ENCODE measurements at regions not wholly inside any gene's neighbourhood (a gene's known extent, or its start where the extent isn't known, plus 50 kb on each side); places are given as distances from the start of the nearest gene placed in this dataset.

DNA sequence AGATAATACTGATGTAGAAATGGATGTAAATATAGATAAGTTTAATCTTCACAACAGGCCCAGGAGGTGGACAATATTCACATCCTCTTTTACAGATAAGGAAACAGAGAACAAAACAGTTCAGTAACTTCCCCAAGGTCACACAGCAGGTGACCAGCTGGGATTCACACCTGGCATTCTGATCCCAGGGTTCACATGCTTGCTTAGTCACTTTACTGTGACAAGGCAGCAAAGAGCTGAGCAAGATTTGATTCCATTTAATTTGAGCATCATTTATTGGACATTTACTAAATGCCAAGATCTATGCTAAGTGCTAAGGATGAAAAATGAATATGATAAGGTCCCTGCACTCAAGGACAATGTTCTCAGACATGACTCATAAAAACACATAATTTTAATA, 94.1 kb upstream of the STARD13 start:
- Histone ChIP-seq H3K27ac (ENCODE audit: low read length) (no peak overlapping the region), H3K36me3 (ENCODE audit: control insufficient read depth, insufficient read depth, low read length) (no peaks in the 10 kb centered on the region), H3K9me3 (ENCODE audit: control insufficient read depth, insufficient read depth, low read depth, low read length) (no peaks in the 10 kb centered on the region), H3K4me3 (ENCODE audit: low read depth in 2 of 2, low read length in 2 of 2) (no peak overlapping the region), H3K4me1 (ENCODE audit: control insufficient read depth, insufficient read depth, low read length) (no peaks in the 10 kb centered on the region), H3K27me3 (ENCODE audit: control insufficient read depth, insufficient read depth, low read length) (no peaks in the 10 kb centered on the region)
- ChIA-PET CTCF (no interaction called here), POLR2A (no interaction called here)
- ATAC-seq (no peak), DNase-seq (ENCODE audit: low read depth, low spot score) (no peak)
- intact Hi-C loops (cut with micrococcal nuclease; ENCODE audit: unreplicated experiment), result no loop called here
- in situ Hi-C loops (cut with HindIII; ENCODE audit: low pct_unique_long_range_greater_than_20kb, low sequenced_read_pairs), result no loop called here
- no peak for TF ChIP-seq POLR2AphosphoS5 (IDR thresholded peaks at IDR 0.05; ENCODE audit: low read depth, low read length)
- TF ChIP-seq CTCF (IDR thresholded peaks at IDR 0.05), result no peak
- no peak for TF ChIP-seq REST (IDR thresholded peaks at IDR 0.05; ENCODE audit: insufficient read depth in 1 of 2, low read depth in 2 of 2, low read length in 1 of 2)
- TF ChIP-seq TCF7L2 (IDR thresholded peaks at IDR 0.05; ENCODE audit: low read depth, low read length), result no peak
- no peak for TF ChIP-seq SIN3A (IDR thresholded peaks at IDR 0.05; ENCODE audit: borderline replicate concordance, insufficient read depth, low read depth, low read length)
- BruUV-seq (replicated peaks), result no TSS peak

DNA sequence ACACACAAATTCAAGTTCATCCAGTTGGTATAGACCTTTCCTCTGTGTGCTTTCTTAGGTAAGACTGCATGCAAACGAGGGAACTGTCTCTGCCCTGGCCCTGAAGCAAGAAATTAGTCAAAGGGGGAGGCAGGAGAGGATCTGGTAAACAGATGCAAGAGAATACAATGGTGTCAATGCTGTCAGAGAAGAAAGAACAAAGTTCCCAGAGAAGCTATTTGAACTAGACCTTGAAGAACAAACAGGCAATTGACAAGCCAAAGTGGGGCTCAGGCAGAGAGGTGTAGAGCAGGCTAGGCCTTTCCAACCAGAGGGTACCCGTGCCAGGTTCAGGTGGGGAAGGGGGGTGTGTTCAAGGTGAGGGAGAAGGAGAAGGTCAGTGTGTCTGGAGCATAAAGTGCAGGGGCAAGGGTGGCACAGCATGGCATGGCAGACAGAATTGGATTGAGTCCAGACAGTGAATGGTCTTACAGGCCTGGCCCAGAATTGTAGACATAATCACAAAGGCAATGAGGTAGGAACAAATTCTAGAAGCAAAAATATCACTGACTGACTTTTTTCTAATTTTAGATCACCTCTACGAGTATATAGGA, 95.0 kb upstream of the STARD13 start:
- no peak overlapping the region for H3K4me3 ChIP-seq (ENCODE audit: low read depth in 2 of 2, low read length in 2 of 2)
- ATAC-seq (no peak), DNase-seq (ENCODE audit: low read depth, low spot score) (no peak)
- POLR2A ChIA-PET, result no interaction called here
- H3K4me1 ChIP-seq (ENCODE audit: control insufficient read depth, insufficient read depth, low read length), result no peaks in the 10 kb centered on the region
- no peaks in the 10 kb centered on the region for H3K9me3 ChIP-seq (ENCODE audit: control insufficient read depth, insufficient read depth, low read depth, low read length)
- no TSS peak for BruUV-seq (replicated peaks)
- intact Hi-C loops (cut with micrococcal nuclease; ENCODE audit: unreplicated experiment), result no loop called here
- CTCF ChIA-PET, result no interaction called here
- no peak overlapping the region for H3K27ac ChIP-seq (ENCODE audit: low read length)
- no peaks in the 10 kb centered on the region for H3K36me3 ChIP-seq (ENCODE audit: control insufficient read depth, insufficient read depth, low read length)
- TF ChIP-seq CTCF (IDR thresholded peaks at IDR 0.05) (no peak), SIN3A (IDR thresholded peaks at IDR 0.05; ENCODE audit: borderline replicate concordance, insufficient read depth, low read depth, low read length) (no peak), REST (IDR thresholded peaks at IDR 0.05; ENCODE audit: insufficient read depth in 1 of 2, low read depth in 2 of 2, low read length in 1 of 2) (no peak), TCF7L2 (IDR thresholded peaks at IDR 0.05; ENCODE audit: low read depth, low read length) (no peak)
- in situ Hi-C loops (cut with HindIII; ENCODE audit: low pct_unique_long_range_greater_than_20kb, low sequenced_read_pairs), result no loop called here
- no peaks in the 10 kb centered on the region for H3K27me3 ChIP-seq (ENCODE audit: control insufficient read depth, insufficient read depth, low read length)

All from Panc1 (cell line).